Neural cell (in vitro differentiated cells): ENCODE measurements at regions not wholly inside any gene's neighbourhood (a gene's known extent, or its start where the extent isn't known, plus 50 kb on each side); places are given as distances from the start of the nearest gene placed in this dataset.

Experiments
- CTCF ChIP-seq: fragments of 450-650 bp; IDR thresholded peaks from 2 replicates; pipeline ENCODE4 v1.5.1; 2014; ENCODE audit warnings: antibody characterized with exemption, mild to moderate bottlenecking, moderate library complexity; ENCODE audit not compliant: poor library complexity, severe bottlenecking
- EP300 ChIP-seq: fragments of 450-650 bp; conservative IDR thresholded peaks from 2 replicates; pipeline ENCODE4 v1.6.1; 2014; ENCODE audit warnings: antibody characterized with exemption, mild to moderate bottlenecking, moderate library complexity; ENCODE audit not compliant: poor library complexity, severe bottlenecking
- EZH2 ChIP-seq: fragments of 200-600, 300-800 bp; shearing (Covaris generic), sonication (generic); IDR thresholded peaks from 2 replicates; pipeline ENCODE4 v1.6.1; 2014; ENCODE audit warnings: antibody characterized with exemption, low read length, borderline replicate concordance, mild to moderate bottlenecking; ENCODE audit not compliant: insufficient read depth, poor library complexity, severe bottlenecking
- POLR2AphosphoS5 ChIP-seq: IDR thresholded peaks from 2 replicates; pipeline ENCODE4 v1.6.1; 2012
- SMC3 ChIP-seq: fragments of 450-650 bp; conservative IDR thresholded peaks from 2 replicates; pipeline ENCODE4 v1.6.1; 2014; ENCODE audit warnings: antibody characterized with exemption, mild to moderate bottlenecking, moderate library complexity; ENCODE audit not compliant: poor library complexity
- TAF1 ChIP-seq: IDR thresholded peaks from 2 replicates; pipeline ENCODE4 v1.6.1; 2012; ENCODE audit warnings: low read depth

DNA sequence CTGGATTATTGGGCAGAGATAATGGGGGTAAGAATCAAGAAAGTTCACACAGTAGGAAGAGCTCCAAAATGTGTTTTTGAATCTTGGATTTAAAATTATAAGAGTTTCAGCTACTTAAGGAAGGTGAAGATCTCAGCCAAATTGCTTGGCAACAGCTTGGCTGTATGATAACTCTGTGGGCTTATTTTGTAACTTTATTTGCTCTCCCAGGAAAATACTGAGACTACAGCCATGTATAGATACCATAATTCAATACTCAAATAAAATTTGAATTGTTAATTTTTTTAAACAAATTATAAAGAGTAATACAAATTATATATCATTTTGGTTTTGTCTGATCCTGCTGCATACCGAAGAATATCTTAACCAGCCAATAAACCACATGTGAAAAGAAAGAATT, 129.5 kb upstream of the INPP4B start:
- no peak for TF ChIP-seq SMC3
- no peak for TF ChIP-seq CTCF
- no peak for TF ChIP-seq EZH2
- no peak for TF ChIP-seq POLR2AphosphoS5
- TF ChIP-seq EP300 = no peak
- TF ChIP-seq TAF1 = no peak
